Neuronal stem cell (in vitro differentiated cells): ENCODE measurements at regions not wholly inside any gene's neighbourhood (a gene's known extent, or its start where the extent isn't known, plus 50 kb on each side); places are given as distances from the start of the nearest gene placed in this dataset.

Experiments used
- DNase-seq: peaks from one replicate; pipeline ENCODE4 v3.0.0-alpha.2; 2013; ENCODE audit warnings: low spot score
- H2AFZ ChIP-seq: one replicate; pipeline ENCODE4 v1.6.1; 2013; ENCODE audit warnings: mild to moderate bottlenecking, low read length, inconsistent platforms
- H2AK5ac ChIP-seq: 2 replicates; pipeline ENCODE4 v1.6.1; 2013; ENCODE audit warnings: low read depth, mild to moderate bottlenecking, inconsistent platforms, low read length, moderate library complexity, mixed read lengths
- H2BK120ac ChIP-seq: 2 replicates; pipeline ENCODE4 v1.6.1; 2013; ENCODE audit warnings: low read depth, mild to moderate bottlenecking, inconsistent platforms, low read length, moderate library complexity, mixed read lengths
- H2BK12ac ChIP-seq: one replicate; pipeline ENCODE4 v1.6.1; 2013; ENCODE audit warnings: low read length, inconsistent platforms
- H2BK15ac ChIP-seq: 2 replicates; pipeline ENCODE4 v1.6.1; 2013; ENCODE audit warnings: mild to moderate bottlenecking, low read length, inconsistent platforms, mixed read lengths
- H2BK5ac ChIP-seq: one replicate; pipeline ENCODE4 v1.6.1; 2013; ENCODE audit warnings: inconsistent platforms, mild to moderate bottlenecking, low read length, moderate library complexity
- H3K14ac ChIP-seq: one replicate; pipeline ENCODE4 v1.6.1; 2013; ENCODE audit warnings: low read length, inconsistent platforms
- H3K18ac ChIP-seq: 2 replicates; pipeline ENCODE4 v1.6.1; 2013; ENCODE audit warnings: low read length, inconsistent platforms
- H3K23ac ChIP-seq: 2 replicates; pipeline ENCODE4 v1.6.1; 2013; ENCODE audit warnings: low read depth, mild to moderate bottlenecking, mixed read lengths, low read length, inconsistent platforms; ENCODE audit not compliant: poor library complexity
- H3K27ac ChIP-seq: replicated peaks from 3 replicates; pipeline ENCODE4 v1.5.1; 2013; ENCODE audit warnings: low read length, inconsistent platforms
- H3K27me3 ChIP-seq, 3 experiments: 2 replicates each; pipeline ENCODE4 v1.6.1; 2013; ENCODE audit warnings: low read length in 3 of 3, mild to moderate bottlenecking in 2 of 3, inconsistent platforms in 1 of 3, low read depth in 1 of 3, mixed read lengths in 1 of 3, moderate library complexity in 1 of 3; ENCODE audit not compliant: control insufficient read depth in 3 of 3, insufficient read depth in 3 of 3
- H3K36me3 ChIP-seq, 2 donors: replicated peaks in 1 of 2; 2 replicates each; pipeline ENCODE4 v1.6.1; 2013; ENCODE audit warnings: low read length in 2 of 2; ENCODE audit not compliant: control insufficient read depth in 2 of 2, insufficient read depth in 2 of 2
- H3K4ac ChIP-seq: 2 replicates; pipeline ENCODE4 v1.6.1; 2013; ENCODE audit warnings: inconsistent platforms, mild to moderate bottlenecking, low read length, moderate library complexity
- H3K4me1 ChIP-seq, 2 donors: 1 replicate in 1 of 2; 2 replicates in 1 of 2; pipeline ENCODE4 v1.6.1; 2013; ENCODE audit warnings: low read length in 2 of 2, low read depth in 1 of 2; ENCODE audit not compliant: control insufficient read depth in 2 of 2, insufficient read depth in 1 of 2
- H3K4me2 ChIP-seq: one replicate; pipeline ENCODE4 v1.6.1; 2013; ENCODE audit warnings: mild to moderate bottlenecking, low read length, inconsistent platforms; ENCODE audit not compliant: insufficient read depth, poor library complexity, severe bottlenecking
- H3K4me3 ChIP-seq, 2 donors: 2 replicates each; pipeline ENCODE4 v1.5.1; 2013; ENCODE audit warnings: low read length in 2 of 2, mild to moderate bottlenecking in 2 of 2, inconsistent platforms in 1 of 2, moderate library complexity in 1 of 2
- H3K79me1 ChIP-seq: one replicate; pipeline ENCODE4 v1.6.1; 2013; ENCODE audit warnings: low read depth, mild to moderate bottlenecking, inconsistent platforms, low read length, moderate library complexity
- H3K9ac ChIP-seq: one replicate; pipeline ENCODE4 v1.6.1; 2013; ENCODE audit warnings: mild to moderate bottlenecking, low read depth, low read length, inconsistent platforms; ENCODE audit not compliant: poor library complexity
- H3K9me3 ChIP-seq, 2 donors: replicated peaks in 1 of 2; 2 replicates each; pipeline versions ENCODE3 to v1.6.1; 2013; ENCODE audit warnings: low read length in 2 of 2, mild to moderate bottlenecking in 2 of 2, inconsistent platforms in 1 of 2, low read depth in 1 of 2, mixed read lengths in 1 of 2, moderate library complexity in 1 of 2; ENCODE audit not compliant: control insufficient read depth in 2 of 2, insufficient read depth in 1 of 2
- H4K8ac ChIP-seq: one replicate; pipeline ENCODE4 v1.6.1; 2013; ENCODE audit warnings: low read depth, mild to moderate bottlenecking, inconsistent platforms, low read length, moderate library complexity
- H4K91ac ChIP-seq: one replicate; pipeline ENCODE4 v1.6.1; 2013; ENCODE audit warnings: low read length, low read depth, mild to moderate bottlenecking, inconsistent platforms; ENCODE audit not compliant: poor library complexity
- WGBS, 2 donors: extraction: QIAGEN DNeasy Blood & Tissue Kit; methylation state at CpG; one replicate each; pipeline ENCODE4 v1.1.7; 2013; ENCODE audit warnings: missing lambda C conversion rate in 2 of 2, mixed read lengths in 1 of 2; ENCODE audit not compliant: insufficient read length in 2 of 2, insufficient replicate concordance in 1 of 2; ENCODE audit errors: extremely low coverage in 2 of 2; 5-methylcytosine and 5-hydroxymethylcytosine counted together

GRCh38 chr1:195721210-195721971 lies 886.8 kb downstream of the KCNT2 start:
- H3K4me2 ChIP-seq: no peak overlapping the region
- H2AK5ac ChIP-seq: no peak overlapping the region
- H3K79me1 ChIP-seq: no peaks in the 10 kb centered on the region
- no peak overlapping the region for H2BK5ac ChIP-seq
- no peak overlapping the region for H3K27ac ChIP-seq
- no peak for DNase-seq
- WGBS, 2 donors: no CpG with 5 or more reads among the region's 14 CpGs
- no peak overlapping the region for H3K4me3 ChIP-seq
- H2AFZ ChIP-seq: no peak overlapping the region
- peaks cover 0 to 2% of the 10 kb centered on the region in 2 donors for H3K4me1 ChIP-seq
- H3K9me3 ChIP-seq: peaks cover 0 to 1% of the 10 kb centered on the region in 2 donors
- no peaks in the 10 kb centered on the region for H3K36me3 ChIP-seq
- no peak overlapping the region for H3K23ac ChIP-seq
- H2BK12ac ChIP-seq: no peak overlapping the region
- no peak overlapping the region for H3K9ac ChIP-seq
- H3K27me3 ChIP-seq: no peaks in the 10 kb centered on the region
- no peak overlapping the region for H4K91ac ChIP-seq
- H3K4ac ChIP-seq: no peak overlapping the region
- H2BK15ac ChIP-seq: no peak overlapping the region
- no peak overlapping the region for H3K14ac ChIP-seq
- no peak overlapping the region for H2BK120ac ChIP-seq
- H4K8ac ChIP-seq: no peak overlapping the region
- H3K18ac ChIP-seq: no peak overlapping the region

- no CpG with 5 or more reads among the region's 3 CpGs for WGBS, 2 donors
These were observed 890.6 kb downstream of the KCNT2 start for GRCh38 chr1:195717651-195718050.

DNA sequence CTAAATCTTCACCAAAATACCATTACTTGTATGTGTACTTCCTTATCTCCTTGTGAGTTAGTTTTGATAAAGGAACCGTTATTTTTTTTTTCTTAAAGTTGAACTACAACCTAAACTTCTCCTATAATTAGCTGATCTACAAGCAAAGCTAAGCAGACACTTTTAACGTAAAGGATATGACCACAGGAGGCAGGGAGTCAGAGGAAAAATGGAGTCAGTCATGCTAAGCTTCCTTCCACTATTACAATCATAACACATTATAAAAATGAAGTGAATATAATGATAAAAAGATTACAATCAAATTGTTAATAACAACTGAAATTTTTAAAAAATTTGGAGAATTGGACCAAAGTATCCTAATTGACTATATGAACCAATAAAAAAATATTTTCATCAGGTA lies 892.6 kb downstream of the KCNT2 start:
- Histone ChIP-seq H3K23ac (no peak overlapping the region), H3K14ac (no peak overlapping the region), H3K4me2 (no peak overlapping the region), H3K9me3 (no peaks in the 10 kb centered on the region), H3K4ac (no peak overlapping the region), H2AK5ac (no peak overlapping the region), H2BK5ac (no peak overlapping the region), H3K27ac (no peak overlapping the region), H3K9ac (no peak overlapping the region), H3K18ac (no peak overlapping the region), H3K4me1 (peaks cover 0 to 6% of the 10 kb centered on the region in 2 donors), H3K4me3 (no peak overlapping the region), H2BK120ac (no peak overlapping the region), H3K36me3 (no peaks in the 10 kb centered on the region), H2BK15ac (no peak overlapping the region), H2AFZ (no peak overlapping the region), H2BK12ac (no peak overlapping the region), H3K79me1 (no peaks in the 10 kb centered on the region), H4K91ac (no peak overlapping the region), H4K8ac (no peak overlapping the region), H3K27me3 (no peaks in the 10 kb centered on the region)
- no CpG with 5 or more reads among the region's 2 CpGs for WGBS, 2 donors
- DNase-seq: no peak

More at GRCh38 chr1:195717651-195718050, 890.6 kb downstream of the KCNT2 start:
- Histone ChIP-seq H4K8ac (no peak overlapping the region), H4K91ac (no peak overlapping the region), H3K14ac (no peak overlapping the region), H3K4me1 (peaks cover 0 to 6% of the 10 kb centered on the region in 2 donors), H3K4me3 (no peak overlapping the region), H2BK5ac (no peak overlapping the region), H3K79me1 (no peaks in the 10 kb centered on the region), H3K23ac (no peak overlapping the region), H3K27me3 (no peaks in the 10 kb centered on the region), H3K27ac (no peak overlapping the region), H2BK120ac (no peak overlapping the region), H3K36me3 (no peaks in the 10 kb centered on the region), H3K4me2 (no peak overlapping the region), H2AFZ (peak overlapping the region; percentile 43), H3K9ac (no peak overlapping the region), H3K18ac (no peak overlapping the region), H2AK5ac (no peak overlapping the region), H3K4ac (no peak overlapping the region), H3K9me3 (no peaks in the 10 kb centered on the region), H2BK15ac (no peak overlapping the region), H2BK12ac (no peak overlapping the region)
- no peak for DNase-seq

DNA sequence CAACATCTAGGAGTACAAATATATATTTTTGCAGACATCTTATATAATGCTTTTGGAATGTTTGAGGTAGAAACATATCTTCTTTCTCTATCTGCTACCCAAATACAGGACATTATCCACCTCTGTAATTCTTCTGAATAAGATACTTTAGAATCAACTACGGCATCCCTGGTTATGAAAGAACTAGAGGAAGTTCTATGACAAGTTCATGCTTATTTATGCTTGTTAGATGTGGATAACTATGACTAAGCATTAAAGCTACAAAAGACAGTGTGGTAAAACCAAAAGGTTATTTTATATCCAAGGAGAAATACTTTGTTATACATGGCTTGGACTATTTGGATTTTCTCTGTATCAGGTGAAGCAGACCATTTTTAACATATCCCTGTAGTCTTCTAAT lies 894.0 kb downstream of the KCNT2 start:
- no peak overlapping the region for H2AK5ac ChIP-seq
- no peak overlapping the region for H3K4me3 ChIP-seq
- no peak overlapping the region for H4K8ac ChIP-seq
- no peak overlapping the region for H3K18ac ChIP-seq
- H3K9ac ChIP-seq: no peak overlapping the region
- no peak overlapping the region for H3K23ac ChIP-seq
- H3K36me3 ChIP-seq: no peaks in the 10 kb centered on the region
- H2BK12ac ChIP-seq: no peak overlapping the region
- H2BK120ac ChIP-seq: no peak overlapping the region
- H4K91ac ChIP-seq: no peak overlapping the region
- no peak overlapping the region for H2BK15ac ChIP-seq
- H3K4me1 ChIP-seq: peaks cover 0 to 6% of the 10 kb centered on the region in 2 donors
- no peaks in the 10 kb centered on the region for H3K27me3 ChIP-seq
- H3K4ac ChIP-seq: no peak overlapping the region
- no peaks in the 10 kb centered on the region for H3K79me1 ChIP-seq
- no CpG with 5 or more reads among the region's 1 CpG for WGBS, 2 donors
- H3K9me3 ChIP-seq: no peaks in the 10 kb centered on the region
- H3K27ac ChIP-seq: no peak overlapping the region
- no peak overlapping the region for H3K4me2 ChIP-seq
- no peak overlapping the region for H2BK5ac ChIP-seq
- no peak overlapping the region for H3K14ac ChIP-seq
- DNase-seq: no peak
- H2AFZ ChIP-seq: no peak overlapping the region
